ENCODE measurements at regions not wholly inside any gene's neighbourhood (a gene's known extent, or its start where the extent isn't known, plus 50 kb on each side); places are given as distances from the start of the nearest gene placed in this dataset.

GRCh38 chr6:62613928-62614327, 327.9 kb upstream of the KHDRBS2 start:
- no peak overlapping the region for H3K14ac ChIP-seq (ENCODE audit: low read length in 2 of 2)
- no peak overlapping the region for H3K9ac ChIP-seq (ENCODE audit: low read length)
- H3K9me3 ChIP-seq (ENCODE audit: control insufficient read depth, low read length), result peaks cover 15% of the 10 kb centered on the region
- no peak overlapping the region for H3K27ac ChIP-seq (ENCODE audit: low read length, poor library complexity, severe bottlenecking)
- 54% methylated on average over 3 of the region's 3 CpGs for WGBS
- no peak overlapping the region for H2AFZ ChIP-seq (ENCODE audit: low read depth, low read length)
- H3K4ac ChIP-seq (ENCODE audit: low read depth in 1 of 2, low read length in 2 of 2), result no peak overlapping the region
- no peak overlapping the region for H2BK120ac ChIP-seq (ENCODE audit: low read depth, low read length)
- no peaks in the 10 kb centered on the region for H3K79me1 ChIP-seq (replicated peaks; ENCODE audit: low read length, poor library complexity, severe bottlenecking)
- H3K4me1 ChIP-seq (ENCODE audit: control insufficient read depth, insufficient read depth, low read depth, low read length), result no peaks in the 10 kb centered on the region
- H3K4me3 ChIP-seq (ENCODE audit: insufficient read depth in 1 of 2, low read depth in 1 of 2, low read length in 2 of 2), result no peak overlapping the region
- no peak overlapping the region for H2BK15ac ChIP-seq (ENCODE audit: low read depth, poor library complexity, severe bottlenecking)
- H3K36me3 ChIP-seq (ENCODE audit: control insufficient read depth in 1 of 2, insufficient read depth in 2 of 2, low read depth in 1 of 2, low read length in 2 of 2), result no peaks in the 10 kb centered on the region
- H3K4me2 ChIP-seq (ENCODE audit: low read length, poor library complexity, severe bottlenecking), result no peak overlapping the region
- no peak overlapping the region for H4K91ac ChIP-seq (ENCODE audit: low read length)
- no peak overlapping the region for H3K18ac ChIP-seq (ENCODE audit: low read depth in 1 of 2, low read length in 2 of 2)
- DNase-seq, result no peak
- no peak overlapping the region for H2BK12ac ChIP-seq (ENCODE audit: low read length in 2 of 2)
- no peak overlapping the region for H3K23ac ChIP-seq (ENCODE audit: low read length in 2 of 2)
- no peaks in the 10 kb centered on the region for H3K27me3 ChIP-seq (ENCODE audit: control insufficient read depth in 1 of 2, insufficient read depth in 1 of 2, low read length in 2 of 2)
- H2AK5ac ChIP-seq (ENCODE audit: low read length, severe bottlenecking), result no peak overlapping the region
- no peak overlapping the region for H2BK5ac ChIP-seq (ENCODE audit: low read depth, low read length, poor library complexity, severe bottlenecking)
- no peak overlapping the region for H4K8ac ChIP-seq (ENCODE audit: low read length)

- Histone ChIP-seq H2BK5ac (ENCODE audit: low read depth, low read length, poor library complexity, severe bottlenecking) (no peak overlapping the region), H2BK120ac (ENCODE audit: low read depth, low read length) (no peak overlapping the region), H3K18ac (ENCODE audit: low read depth in 1 of 2, low read length in 2 of 2) (no peak overlapping the region), H3K14ac (ENCODE audit: low read length in 2 of 2) (no peak overlapping the region), H3K27me3 (ENCODE audit: control insufficient read depth in 1 of 2, insufficient read depth in 1 of 2, low read length in 2 of 2) (no peaks in the 10 kb centered on the region), H3K4me2 (ENCODE audit: low read length, poor library complexity, severe bottlenecking) (no peak overlapping the region), H3K23ac (ENCODE audit: low read length in 2 of 2) (no peak overlapping the region), H3K9ac (ENCODE audit: low read length) (no peak overlapping the region), H2AK5ac (ENCODE audit: low read length, severe bottlenecking) (no peak overlapping the region), H3K4ac (ENCODE audit: low read depth in 1 of 2, low read length in 2 of 2) (no peak overlapping the region), H3K4me3 (ENCODE audit: insufficient read depth in 1 of 2, low read depth in 1 of 2, low read length in 2 of 2) (no peak overlapping the region), H2AFZ (ENCODE audit: low read depth, low read length) (no peak overlapping the region), H2BK15ac (ENCODE audit: low read depth, poor library complexity, severe bottlenecking) (no peak overlapping the region), H3K4me1 (ENCODE audit: control insufficient read depth, insufficient read depth, low read depth, low read length) (no peaks in the 10 kb centered on the region), H3K27ac (ENCODE audit: low read length, poor library complexity, severe bottlenecking) (no peak overlapping the region), H3K9me3 (ENCODE audit: control insufficient read depth, low read length) (peaks cover 16% of the 10 kb centered on the region), H2BK12ac (ENCODE audit: low read length in 2 of 2) (no peak overlapping the region), H4K8ac (ENCODE audit: low read length) (no peak overlapping the region), H3K36me3 (ENCODE audit: control insufficient read depth in 1 of 2, insufficient read depth in 2 of 2, low read depth in 1 of 2, low read length in 2 of 2) (no peaks in the 10 kb centered on the region), H4K91ac (ENCODE audit: low read length) (no peak overlapping the region), H3K79me1 (replicated peaks; ENCODE audit: low read length, poor library complexity, severe bottlenecking) (no peaks in the 10 kb centered on the region)
- 61% methylated on average over 3 of the region's 3 CpGs for WGBS
- no peak for DNase-seq
Measured at GRCh38 chr6:62612471-62612870, 326.4 kb upstream of the KHDRBS2 start.

GRCh38 chr6:62570372-62570771, 284.3 kb upstream of the KHDRBS2 start:
- Histone ChIP-seq H3K14ac (ENCODE audit: low read length in 2 of 2) (no peak overlapping the region), H3K18ac (ENCODE audit: low read depth in 1 of 2, low read length in 2 of 2) (no peak overlapping the region), H2BK12ac (ENCODE audit: low read length in 2 of 2) (no peak overlapping the region), H3K4me2 (ENCODE audit: low read length, poor library complexity, severe bottlenecking) (no peak overlapping the region), H4K8ac (ENCODE audit: low read length) (no peak overlapping the region), H2BK120ac (ENCODE audit: low read depth, low read length) (no peak overlapping the region), H2AFZ (ENCODE audit: low read depth, low read length) (no peak overlapping the region), H3K27me3 (ENCODE audit: control insufficient read depth in 1 of 2, insufficient read depth in 1 of 2, low read length in 2 of 2) (no peaks in the 10 kb centered on the region), H2AK5ac (ENCODE audit: low read length, severe bottlenecking) (no peak overlapping the region), H3K4me1 (ENCODE audit: control insufficient read depth, insufficient read depth, low read depth, low read length) (no peaks in the 10 kb centered on the region), H3K36me3 (ENCODE audit: control insufficient read depth in 1 of 2, insufficient read depth in 2 of 2, low read depth in 1 of 2, low read length in 2 of 2) (no peaks in the 10 kb centered on the region), H3K79me1 (replicated peaks; ENCODE audit: low read length, poor library complexity, severe bottlenecking) (no peaks in the 10 kb centered on the region), H3K27ac (ENCODE audit: low read length, poor library complexity, severe bottlenecking) (no peak overlapping the region), H4K91ac (ENCODE audit: low read length) (no peak overlapping the region), H3K4ac (ENCODE audit: low read depth in 1 of 2, low read length in 2 of 2) (no peak overlapping the region), H3K9me3 (ENCODE audit: control insufficient read depth, low read length) (no peaks in the 10 kb centered on the region), H2BK15ac (ENCODE audit: low read depth, poor library complexity, severe bottlenecking) (no peak overlapping the region), H2BK5ac (ENCODE audit: low read depth, low read length, poor library complexity, severe bottlenecking) (no peak overlapping the region), H3K4me3 (ENCODE audit: insufficient read depth in 1 of 2, low read depth in 1 of 2, low read length in 2 of 2) (no peak overlapping the region), H3K23ac (ENCODE audit: low read length in 2 of 2) (no peak overlapping the region), H3K9ac (ENCODE audit: low read length) (no peak overlapping the region)
- no CpG with 5 or more reads among the region's 1 CpG for WGBS
- no peak for DNase-seq

- Histone ChIP-seq H3K4me3 (ENCODE audit: insufficient read depth in 1 of 2, low read depth in 1 of 2, low read length in 2 of 2) (no peak overlapping the region), H2BK120ac (ENCODE audit: low read depth, low read length) (no peak overlapping the region), H3K14ac (ENCODE audit: low read length in 2 of 2) (no peak overlapping the region), H3K79me1 (replicated peaks; ENCODE audit: low read length, poor library complexity, severe bottlenecking) (no peaks in the 10 kb centered on the region), H3K4me1 (ENCODE audit: control insufficient read depth, insufficient read depth, low read depth, low read length) (no peaks in the 10 kb centered on the region), H2BK5ac (ENCODE audit: low read depth, low read length, poor library complexity, severe bottlenecking) (no peak overlapping the region), H2BK12ac (ENCODE audit: low read length in 2 of 2) (no peak overlapping the region), H3K18ac (ENCODE audit: low read depth in 1 of 2, low read length in 2 of 2) (no peak overlapping the region), H3K36me3 (ENCODE audit: control insufficient read depth in 1 of 2, insufficient read depth in 2 of 2, low read depth in 1 of 2, low read length in 2 of 2) (no peaks in the 10 kb centered on the region), H3K27me3 (ENCODE audit: control insufficient read depth in 1 of 2, insufficient read depth in 1 of 2, low read length in 2 of 2) (no peaks in the 10 kb centered on the region), H2AK5ac (ENCODE audit: low read length, severe bottlenecking) (no peak overlapping the region), H3K23ac (ENCODE audit: low read length in 2 of 2) (no peak overlapping the region), H3K4me2 (ENCODE audit: low read length, poor library complexity, severe bottlenecking) (no peak overlapping the region), H2BK15ac (ENCODE audit: low read depth, poor library complexity, severe bottlenecking) (no peak overlapping the region), H4K91ac (ENCODE audit: low read length) (no peak overlapping the region), H3K27ac (ENCODE audit: low read length, poor library complexity, severe bottlenecking) (no peak overlapping the region), H2AFZ (ENCODE audit: low read depth, low read length) (no peak overlapping the region), H3K9ac (ENCODE audit: low read length) (no peak overlapping the region), H4K8ac (ENCODE audit: low read length) (no peak overlapping the region), H3K4ac (ENCODE audit: low read depth in 1 of 2, low read length in 2 of 2) (no peak overlapping the region), H3K9me3 (ENCODE audit: control insufficient read depth, low read length) (no peaks in the 10 kb centered on the region)
- 53% methylated on average over 2 of the region's 2 CpGs for WGBS
- no peak for DNase-seq
Measured at GRCh38 chr6:62541502-62541901, 255.5 kb upstream of the KHDRBS2 start.
